Suprapubic skin (tissue), 4 donors: ENCODE measurements at regions not wholly inside any gene's neighbourhood (a gene's known extent, or its start where the extent isn't known, plus 50 kb on each side); places are given as distances from the start of the nearest gene placed in this dataset.

Source experiments
- DNase-seq, 2 donors: peaks; one replicate each; pipeline ENCODE4 v3.0.0-alpha.2; 2019; ENCODE audit warnings: low spot score in 2 of 2
- H3K27ac ChIP-seq: fragments of 200-600 bp; sonication (generic); one replicate; pipeline ENCODE4 v1.5.1; 2019
- H3K27me3 ChIP-seq: fragments of 200-600 bp; sonication (generic); one replicate; pipeline ENCODE4 v1.5.1; 2019
- H3K36me3 ChIP-seq: fragments of 200-600 bp; sonication (generic); one replicate; pipeline ENCODE4 v1.5.1; 2019
- H3K4me1 ChIP-seq: fragments of 200-600 bp; sonication (generic); one replicate; pipeline ENCODE4 v1.5.1; 2019
- H3K4me3 ChIP-seq: fragments of 200-600 bp; sonication (generic); one replicate; pipeline ENCODE4 v1.5.1; 2019; ENCODE audit warnings: mild to moderate bottlenecking
- H3K9me3 ChIP-seq: fragments of 200-600 bp; sonication (generic); one replicate; pipeline ENCODE4 v1.5.1; 2019
- CTCF ChIP-seq, 2 donors: fragments of 200-600 bp in 1 of 2; fragments of 450-650 bp in 1 of 2; sonication (generic) in 1 of 2; IDR thresholded peaks; one replicate each; pipeline ENCODE4 v1.5.1; 2016 to 2019; ENCODE audit warnings: antibody characterized with exemption in 2 of 2, mild to moderate bottlenecking in 1 of 2, moderate library complexity in 1 of 2
- EP300 ChIP-seq: sonication (generic); formaldehyde crosslinking; IDR thresholded peaks from one replicate; pipeline ENCODE4 v1.6.1; 2017; ENCODE audit warnings: antibody characterized with exemption
- POLR2A ChIP-seq, 2 donors: fragments of 450-650 bp; IDR thresholded peaks; one replicate each; pipeline ENCODE4 v1.6.1; 2017; ENCODE audit warnings: antibody characterized with exemption in 2 of 2, mild to moderate bottlenecking in 2 of 2, moderate library complexity in 2 of 2
- POLR2AphosphoS5 ChIP-seq, 3 donors: sonication (generic); formaldehyde crosslinking; IDR thresholded peaks; one replicate each; pipeline ENCODE4 v1.6.1; 2017; ENCODE audit warnings: antibody characterized with exemption in 3 of 3
- WGBS: methylation state at CpG from one replicate; pipeline ENCODE4 v1.1.5; 2018; 5-methylcytosine and 5-hydroxymethylcytosine counted together

GRCh38 chr5:105462377-105462776, 1899.8 kb upstream of the NUDT12 start:
- Histone ChIP-seq H3K4me1 (no peaks in the 10 kb centered on the region), H3K9me3 (peaks cover 14% of the 10 kb centered on the region), H3K27ac (no peak overlapping the region), H3K36me3 (no peaks in the 10 kb centered on the region), H3K27me3 (no peaks in the 10 kb centered on the region), H3K4me3 (no peak overlapping the region)
- no peak for DNase-seq
- 80% methylated on average over 3 of the region's 3 CpGs for WGBS
- TF ChIP-seq CTCF (IDR thresholded peaks at IDR 0.05) = no peak
- no peak for TF ChIP-seq POLR2AphosphoS5 (IDR thresholded peaks at IDR 0.05)
- TF ChIP-seq POLR2A (IDR thresholded peaks at IDR 0.05) = no peak
- TF ChIP-seq EP300 = no peak

GRCh38 chr5:105460721-105461120, 1898.1 kb upstream of the NUDT12 start:
- 100% methylated on average over 4 of the region's 4 CpGs for WGBS
- H3K27me3 ChIP-seq = no peaks in the 10 kb centered on the region
- peaks cover 14% of the 10 kb centered on the region for H3K9me3 ChIP-seq
- no peak for DNase-seq
- H3K36me3 ChIP-seq = no peaks in the 10 kb centered on the region
- TF ChIP-seq CTCF (IDR thresholded peaks at IDR 0.05) = no peak
- no peak for TF ChIP-seq POLR2AphosphoS5 (IDR thresholded peaks at IDR 0.05)
- TF ChIP-seq EP300 = no peak
- TF ChIP-seq POLR2A (IDR thresholded peaks at IDR 0.05) = no peak
- no peaks in the 10 kb centered on the region for H3K4me1 ChIP-seq
- H3K27ac ChIP-seq = no peak overlapping the region
- no peak overlapping the region for H3K4me3 ChIP-seq

- no peak for DNase-seq
- Histone ChIP-seq H3K27ac (no peak overlapping the region), H3K4me1 (no peaks in the 10 kb centered on the region), H3K4me3 (no peak overlapping the region), H3K27me3 (no peaks in the 10 kb centered on the region), H3K36me3 (no peaks in the 10 kb centered on the region), H3K9me3 (no peaks in the 10 kb centered on the region)
- TF ChIP-seq POLR2A (IDR thresholded peaks at IDR 0.05) = no peak
- no peak for TF ChIP-seq POLR2AphosphoS5 (IDR thresholded peaks at IDR 0.05)
- no peak for TF ChIP-seq CTCF (IDR thresholded peaks at IDR 0.05)
- no peak for TF ChIP-seq EP300
- 55% methylated on average over 3 of the region's 3 CpGs for WGBS
Measured at GRCh38 chr5:105453216-105453807, 1890.7 kb upstream of the NUDT12 start.

- TF ChIP-seq CTCF (IDR thresholded peaks at IDR 0.05) (no peak), POLR2AphosphoS5 (IDR thresholded peaks at IDR 0.05) (no peak), POLR2A (IDR thresholded peaks at IDR 0.05) (no peak)
- H3K36me3 ChIP-seq = no peaks in the 10 kb centered on the region
- no peaks in the 10 kb centered on the region for H3K9me3 ChIP-seq
- H3K27me3 ChIP-seq = no peaks in the 10 kb centered on the region
- H3K4me1 ChIP-seq = no peaks in the 10 kb centered on the region
- H3K4me3 ChIP-seq = no peak overlapping the region
- no peak for DNase-seq
- WGBS = 62% methylated on average over 3 of the region's 3 CpGs
- H3K27ac ChIP-seq = no peak overlapping the region
Measured at GRCh38 chr5:105448271-105448670, 1885.7 kb upstream of the NUDT12 start.

GRCh38 chr5:105430516-105430915, 1867.9 kb upstream of the NUDT12 start:
- WGBS = 41% methylated on average over 2 of the region's 2 CpGs
- no peak overlapping the region for H3K27ac ChIP-seq
- DNase-seq = no peak
- H3K4me1 ChIP-seq = no peaks in the 10 kb centered on the region
- H3K4me3 ChIP-seq = no peak overlapping the region
- no peaks in the 10 kb centered on the region for H3K9me3 ChIP-seq
- TF ChIP-seq POLR2A (IDR thresholded peaks at IDR 0.05) = no peak
- TF ChIP-seq POLR2AphosphoS5 (IDR thresholded peaks at IDR 0.05) = no peak
- TF ChIP-seq CTCF (IDR thresholded peaks at IDR 0.05) = no peak
- TF ChIP-seq EP300 = no peak
- no peaks in the 10 kb centered on the region for H3K36me3 ChIP-seq
- no peaks in the 10 kb centered on the region for H3K27me3 ChIP-seq
